IMR-90 (cell line): ENCODE measurements at regions not wholly inside any gene's neighbourhood (a gene's known extent, or its start where the extent isn't known, plus 50 kb on each side); places are given as distances from the start of the nearest gene placed in this dataset.

Experiments used
- ATAC-seq: fragments of 200-7000 bp; cut with Tn5 transposase; 2 replicates; pipeline ENCODE4 v1.9.1; 2020; ENCODE audit warnings: low read depth, mild to moderate bottlenecking, moderate library complexity
- BruUV-seq: library from RNA; stranded (reverse); fragments of 400-500 nt; replicated peaks from 2 replicates; lab custom pipeline; 2021; lab: Mats Ljungman, UMichigan
- CTCF ChIA-PET: fragments of 300-600 bp; formaldehyde crosslinking; extraction: SDS; loops from one replicate; lab custom pipeline; 2021; ENCODE audit warnings: antibody characterized with exemption; lab: Yijun Ruan, JAX
- POLR2A ChIA-PET: fragments of 300-600 bp; sonication (Branson Sonifier 250); formaldehyde crosslinking; loops from one replicate; lab custom pipeline; 2022; ENCODE audit warnings: antibody characterized with exemption; ENCODE audit not compliant: unreplicated experiment; lab: Charles Lee
- DNase-seq: peaks from one replicate; pipeline ENCODE4 v3.0.0; 2013
- H2AFZ ChIP-seq: replicated peaks from 2 replicates; pipeline ENCODE3; 2013; ENCODE audit warnings: low read length, mild to moderate bottlenecking; ENCODE audit not compliant: poor library complexity
- H2AK5ac ChIP-seq: 2 replicates; pipeline ENCODE4 v1.6.1; 2013; ENCODE audit warnings: low read depth, low read length, inconsistent platforms
- H2AK9ac ChIP-seq: replicated peaks from 2 replicates; pipeline ENCODE3; 2013; ENCODE audit warnings: mild to moderate bottlenecking, low read depth, low read length, moderate library complexity; ENCODE audit not compliant: poor library complexity
- H2BK120ac ChIP-seq: 2 replicates; pipeline ENCODE4 v1.6.1; 2013; ENCODE audit warnings: low read depth, low read length, inconsistent platforms
- H2BK15ac ChIP-seq: 3 replicates; pipeline ENCODE4 v1.6.1; 2013; ENCODE audit warnings: low read depth, low read length, inconsistent platforms
- H2BK20ac ChIP-seq: 2 replicates; pipeline ENCODE4 v1.6.1; 2013; ENCODE audit warnings: low read depth, mild to moderate bottlenecking, inconsistent platforms, low read length, moderate library complexity
- H2BK5ac ChIP-seq: 2 replicates; pipeline ENCODE4 v1.6.1; 2013; ENCODE audit warnings: mild to moderate bottlenecking, low read depth, low read length, inconsistent platforms; ENCODE audit not compliant: poor library complexity, severe bottlenecking
- H3K14ac ChIP-seq: replicated peaks from 2 replicates; pipeline ENCODE4 v1.6.1; 2013; ENCODE audit warnings: low read depth, low read length, inconsistent platforms
- H3K18ac ChIP-seq: 2 replicates; pipeline ENCODE4 v1.6.1; 2013; ENCODE audit warnings: low read depth, low read length, control low read depth
- H3K23ac ChIP-seq: 2 replicates; pipeline ENCODE4 v1.6.1; 2013; ENCODE audit warnings: low read depth, low read length, inconsistent platforms
- H3K27ac ChIP-seq: 2 replicates; pipeline ENCODE4 v1.5.1; 2013; ENCODE audit warnings: mild to moderate bottlenecking, control low read depth, low read length; ENCODE audit not compliant: insufficient read depth
- H3K27me3 ChIP-seq: 2 replicates; pipeline ENCODE4 v1.6.1; 2013; ENCODE audit warnings: low read length; ENCODE audit not compliant: control insufficient read depth, insufficient read depth
- H3K36me3 ChIP-seq: 2 replicates; pipeline ENCODE4 v1.6.1; 2013; ENCODE audit warnings: low read length, mixed read lengths; ENCODE audit not compliant: control insufficient read depth, insufficient read depth
- H3K4ac ChIP-seq: 2 replicates; pipeline ENCODE4 v1.6.1; 2013; ENCODE audit warnings: low read depth, low read length, inconsistent platforms
- H3K4me1 ChIP-seq: 2 replicates; pipeline ENCODE4 v1.6.1; 2013; ENCODE audit warnings: low read length, mixed read lengths; ENCODE audit not compliant: control insufficient read depth, insufficient read depth
- H3K4me2 ChIP-seq: 2 replicates; pipeline ENCODE4 v1.6.1; 2013; ENCODE audit warnings: low read depth, mild to moderate bottlenecking, control low read depth, low read length, moderate library complexity
- H3K4me3 ChIP-seq: 2 replicates; pipeline ENCODE4 v1.5.1; 2013; ENCODE audit warnings: low read depth, mild to moderate bottlenecking, control low read depth, low read length, moderate library complexity; ENCODE audit not compliant: insufficient read depth
- H3K56ac ChIP-seq: 2 replicates; pipeline ENCODE4 v1.6.1; 2013; ENCODE audit warnings: low read length, inconsistent platforms; ENCODE audit not compliant: insufficient read depth; ENCODE audit errors: extremely low read depth
- H3K79me1 ChIP-seq, 2 experiments: 2 replicates each; pipeline ENCODE4 v1.6.1; 2013; ENCODE audit warnings: low read length in 2 of 2, inconsistent platforms in 1 of 2, low read depth in 1 of 2
- H3K9ac ChIP-seq: 2 replicates; pipeline ENCODE4 v1.6.1; 2013; ENCODE audit warnings: low read depth, low read length, control low read depth
- H3K9me1 ChIP-seq: 2 replicates; pipeline ENCODE4 v1.6.1; 2013; ENCODE audit warnings: low read length, inconsistent platforms; ENCODE audit not compliant: insufficient read depth
- H3K9me3 ChIP-seq: 2 replicates; pipeline ENCODE4 v1.6.1; 2013; ENCODE audit warnings: low read length; ENCODE audit not compliant: control insufficient read depth, insufficient read depth
- H4K20me1 ChIP-seq: 2 replicates; pipeline ENCODE4 v1.6.1; 2013; ENCODE audit warnings: low read length, inconsistent platforms; ENCODE audit not compliant: insufficient read depth
- H4K5ac ChIP-seq: 2 replicates; pipeline ENCODE4 v1.6.1; 2013; ENCODE audit warnings: mild to moderate bottlenecking, low read depth, low read length, control low read depth
- H4K8ac ChIP-seq, 2 experiments: 2 replicates each; pipeline ENCODE4 v1.6.1; 2013; ENCODE audit warnings: low read depth in 2 of 2, low read length in 2 of 2, control low read depth in 1 of 2, inconsistent platforms in 1 of 2
- H4K91ac ChIP-seq: 2 replicates; pipeline ENCODE4 v1.6.1; 2013; ENCODE audit warnings: low read depth, low read length, inconsistent platforms; ENCODE audit not compliant: insufficient read depth
- BHLHE40 ChIP-seq: fragments of 150-350 bp; IDR thresholded peaks from 2 replicates; pipeline ENCODE4 v1.6.1; 2016; ENCODE audit warnings: mild to moderate bottlenecking, low read depth, low read length
- CEBPB ChIP-seq: IDR thresholded peaks from 2 replicates; pipeline ENCODE4 v1.6.1; 2012; ENCODE audit warnings: low read depth, low read length, improper control_type of control experiment
- CHD1 ChIP-seq: IDR thresholded peaks from 2 replicates; pipeline ENCODE4 v1.6.1; 2012; ENCODE audit warnings: low read depth, low read length, improper control_type of control experiment
- CTCF ChIP-seq: conservative IDR thresholded peaks from 2 replicates; pipeline ENCODE4 v1.5.1; 2012; ENCODE audit warnings: mild to moderate bottlenecking, low read depth, low read length, improper control_type of control experiment
- FOS ChIP-seq: fragments of 150-350 bp; IDR thresholded peaks from 2 replicates; pipeline ENCODE4 v1.6.1; 2016; ENCODE audit warnings: low read depth, low read length
- MAFK ChIP-seq: IDR thresholded peaks from 2 replicates; pipeline ENCODE4 v1.6.1; 2012; ENCODE audit warnings: low read depth, low read length, improper control_type of control experiment
- MAZ ChIP-seq: IDR thresholded peaks from 2 replicates; pipeline ENCODE4 v1.6.1; 2012; ENCODE audit warnings: low read depth, mild to moderate bottlenecking, low read length, improper control_type of control experiment, moderate library complexity, borderline replicate concordance
- MXI1 ChIP-seq: IDR thresholded peaks from 2 replicates; pipeline ENCODE4 v1.6.1; 2012; ENCODE audit warnings: low read depth, mild to moderate bottlenecking, low read length, moderate library complexity, borderline replicate concordance
- NFE2L2 ChIP-seq: fragments of 150-350 bp; IDR thresholded peaks from 2 replicates; pipeline ENCODE4 v1.6.1; 2016; ENCODE audit warnings: low read depth, mild to moderate bottlenecking, low read length
- POLR2A ChIP-seq: IDR thresholded peaks from 2 replicates; pipeline ENCODE4 v1.6.1; 2012; ENCODE audit warnings: mild to moderate bottlenecking, low read depth, low read length
- RAD21 ChIP-seq: IDR thresholded peaks from 2 replicates; pipeline ENCODE4 v1.6.1; 2012; ENCODE audit warnings: low read length, improper control_type of control experiment
- RCOR1 ChIP-seq: IDR thresholded peaks from 2 replicates; pipeline ENCODE4 v1.6.1; 2012; ENCODE audit warnings: mild to moderate bottlenecking, low read length, improper control_type of control experiment; ENCODE audit not compliant: insufficient replicate concordance
- RFX5 ChIP-seq: IDR thresholded peaks from 2 replicates; pipeline ENCODE4 v1.8.0; 2012; ENCODE audit warnings: low read depth, mild to moderate bottlenecking, low read length, moderate library complexity
- SMC3 ChIP-seq: fragments of 150-350 bp; IDR thresholded peaks from 2 replicates; pipeline ENCODE4 v1.6.1; 2016; ENCODE audit warnings: low read depth, mild to moderate bottlenecking, antibody characterized with exemption, low read length, moderate library complexity
- WGBS, 2 experiments: methylation state at CpG; one replicate each; pipeline versions ENCODE4 v1.1.5 to v1.1.7; 2013; ENCODE audit warnings: missing lambda C conversion rate in 2 of 2; ENCODE audit not compliant: insufficient read length in 1 of 2; ENCODE audit errors: extremely low coverage in 2 of 2; 5-methylcytosine and 5-hydroxymethylcytosine counted together
- dilution Hi-C: fragments of 300-500 bp; cut with HindIII; formaldehyde crosslinking; loops from one replicate; pipeline ENCODE4 v1.14.3; 2018; ENCODE audit warnings: low sequenced_read_pairs; ENCODE audit not compliant: unreplicated experiment
- in situ Hi-C: fragments of 300-500 bp; cut with MboI; formaldehyde crosslinking; loops from 3 replicates; pipeline ENCODE4 v1.14.3; 2019; ENCODE audit warnings: low sequenced_read_pairs, inconsistent platforms, mixed read lengths
- intact Hi-C: fragments of 100-400 bp; cut with micrococcal nuclease; formaldehyde crosslinking; loops from 2 replicates; pipeline ENCODE4 v1.10.0; 2022
- TF ChIP-seq, protein P1 (sequence below): fragments of 150-350 bp; IDR thresholded peaks from 2 replicates; pipeline ENCODE4 v1.6.1; 2016; ENCODE audit warnings: low read depth, mild to moderate bottlenecking, low read length, moderate library complexity, borderline replicate concordance
- TF ChIP-seq, protein P2 (sequence below): fragments of 150-350 bp; IDR thresholded peaks from 2 replicates; pipeline ENCODE4 v1.6.1; 2017; ENCODE audit warnings: mild to moderate bottlenecking, antibody characterized with exemption, low read length, low read depth

- no peak overlapping the region for H3K14ac ChIP-seq
- no peak overlapping the region for H3K23ac ChIP-seq
- CTCF ChIA-PET: no interaction called here
- no peak overlapping the region for H4K8ac ChIP-seq
- no peaks in the 10 kb centered on the region for H3K79me1 ChIP-seq
- BruUV-seq: no TSS peak
- POLR2A ChIA-PET: no interaction called here
- H3K4me3 ChIP-seq: no peak overlapping the region
- no peak overlapping the region for H2BK15ac ChIP-seq
- H4K91ac ChIP-seq: no peak overlapping the region
- no peak overlapping the region for H2BK120ac ChIP-seq
- H2AK5ac ChIP-seq: no peak overlapping the region
- no peak overlapping the region for H2BK5ac ChIP-seq
- no peaks in the 10 kb centered on the region for H3K9me1 ChIP-seq
- in situ Hi-C loops: no loop called here
- H3K27ac ChIP-seq: no peak overlapping the region
- H3K9me3 ChIP-seq: no peaks in the 10 kb centered on the region
- DNase-seq: no peak
- H4K5ac ChIP-seq: no peak overlapping the region
- dilution Hi-C loops: no loop called here
- H3K9ac ChIP-seq: no peak overlapping the region
- peaks cover 4% of the 10 kb centered on the region; the same call in 1 of the 2 replicates for H3K27me3 ChIP-seq
- no peaks in the 10 kb centered on the region for H3K36me3 ChIP-seq
- no peak overlapping the region for H2AK9ac ChIP-seq
- TF ChIP-seq, protein P1, sequence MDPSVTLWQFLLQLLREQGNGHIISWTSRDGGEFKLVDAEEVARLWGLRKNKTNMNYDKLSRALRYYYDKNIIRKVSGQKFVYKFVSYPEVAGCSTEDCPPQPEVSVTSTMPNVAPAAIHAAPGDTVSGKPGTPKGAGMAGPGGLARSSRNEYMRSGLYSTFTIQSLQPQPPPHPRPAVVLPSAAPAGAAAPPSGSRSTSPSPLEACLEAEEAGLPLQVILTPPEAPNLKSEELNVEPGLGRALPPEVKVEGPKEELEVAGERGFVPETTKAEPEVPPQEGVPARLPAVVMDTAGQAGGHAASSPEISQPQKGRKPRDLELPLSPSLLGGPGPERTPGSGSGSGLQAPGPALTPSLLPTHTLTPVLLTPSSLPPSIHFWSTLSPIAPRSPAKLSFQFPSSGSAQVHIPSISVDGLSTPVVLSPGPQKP: no peak
- TF ChIP-seq MAZ (no peak), FOS (no peak), NFE2L2 (no peak), SMC3 (no peak), POLR2A (no peak), CHD1 (no peak), RFX5 (no peak), CTCF (no peak), RAD21 (no peak), BHLHE40 (no peak), MAFK (no peak), CEBPB (no peak), RCOR1 (no peak), MXI1 (no peak)
- TF ChIP-seq, protein P2, sequence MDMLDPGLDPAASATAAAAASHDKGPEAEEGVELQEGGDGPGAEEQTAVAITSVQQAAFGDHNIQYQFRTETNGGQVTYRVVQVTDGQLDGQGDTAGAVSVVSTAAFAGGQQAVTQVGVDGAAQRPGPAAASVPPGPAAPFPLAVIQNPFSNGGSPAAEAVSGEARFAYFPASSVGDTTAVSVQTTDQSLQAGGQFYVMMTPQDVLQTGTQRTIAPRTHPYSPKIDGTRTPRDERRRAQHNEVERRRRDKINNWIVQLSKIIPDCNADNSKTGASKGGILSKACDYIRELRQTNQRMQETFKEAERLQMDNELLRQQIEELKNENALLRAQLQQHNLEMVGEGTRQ: no peak
- H2BK20ac ChIP-seq: no peak overlapping the region
- no peak overlapping the region for H3K56ac ChIP-seq
- no peaks in the 10 kb centered on the region for H4K20me1 ChIP-seq
- H3K18ac ChIP-seq: no peak overlapping the region
- intact Hi-C loops: no loop called here
- no peak overlapping the region for H2AFZ ChIP-seq
- H3K4ac ChIP-seq: no peak overlapping the region
- no peak overlapping the region for H3K4me2 ChIP-seq
- H3K4me1 ChIP-seq: no peaks in the 10 kb centered on the region
- WGBS, 2 experiments: no CpG with 5 or more reads among the region's 3 CpGs
- ATAC-seq: no peak
Observed at GRCh38 chr16:86982347-86982596, 334.9 kb downstream of the C16orf95 start.
